Type B pancreatic cell (in vitro differentiated cells): ENCODE measurements at regions not wholly inside any gene's neighbourhood (a gene's known extent, or its start where the extent isn't known, plus 50 kb on each side); places are given as distances from the start of the nearest gene placed in this dataset.

Experiments used
- DNase-seq: peaks from one replicate; pipeline ENCODE4 v3.0.0; 2021; ENCODE audit warnings: mixed read lengths; ENCODE audit not compliant: unreplicated experiment; ENCODE audit errors: extremely low spot score
- H3K27ac Mint-ChIP-seq: 2 replicates; pipeline ENCODE4 v1.8.0; 2021; ENCODE audit warnings: mild to moderate bottlenecking, mixed read lengths
- H3K27me3 Mint-ChIP-seq: 2 replicates; pipeline ENCODE4 v1.8.0; 2021; ENCODE audit warnings: mixed read lengths
- H3K36me3 Mint-ChIP-seq: 2 replicates; pipeline ENCODE4 v1.8.0; 2021; ENCODE audit warnings: mixed read lengths
- H3K4me1 Mint-ChIP-seq: one replicate; pipeline ENCODE4 v1.8.0; 2021; ENCODE audit warnings: mixed read lengths; ENCODE audit not compliant: unreplicated experiment
- H3K4me3 Mint-ChIP-seq: 2 replicates; pipeline ENCODE4 v1.8.0; 2021; ENCODE audit warnings: mild to moderate bottlenecking, mixed read lengths
- H3K9me3 Mint-ChIP-seq: 2 replicates; pipeline ENCODE4 v1.8.0; 2021; ENCODE audit warnings: mixed read lengths
- CTCF ChIP-seq: fragments of 200-600 bp; sonication (generic); conservative IDR thresholded peaks from 2 replicates; pipeline ENCODE4 v1.5.0; 2021; ENCODE audit warnings: antibody characterized with exemption, mild to moderate bottlenecking

GRCh38 chr12:24743941-24744793, 204.7 kb downstream of the BCAT1 start:
- Mint-ChIP-seq H3K9me3 (no peaks in the 10 kb centered on the region), H3K27ac (no peak overlapping the region), H3K4me1 (peaks cover 9% of the 10 kb centered on the region), H3K36me3 (peaks cover 7% of the 10 kb centered on the region), H3K27me3 (peaks cover 12% of the 10 kb centered on the region), H3K4me3 (no peak overlapping the region)
- no peak for TF ChIP-seq CTCF
- DNase-seq, result no peak

GRCh38 chr12:24742378-24742777, 206.5 kb downstream of the BCAT1 start:
- H3K27ac Mint-ChIP-seq, result no peak overlapping the region
- DNase-seq, result no peak
- no peak for TF ChIP-seq CTCF
- H3K36me3 Mint-ChIP-seq, result peaks cover 7% of the 10 kb centered on the region
- H3K9me3 Mint-ChIP-seq, result no peaks in the 10 kb centered on the region
- peaks cover 8% of the 10 kb centered on the region for H3K4me1 Mint-ChIP-seq
- peaks cover 12% of the 10 kb centered on the region for H3K27me3 Mint-ChIP-seq
- no peak overlapping the region for H3K4me3 Mint-ChIP-seq

GRCh38 chr12:24741216-24741615, 207.7 kb downstream of the BCAT1 start:
- Mint-ChIP-seq H3K27me3 (peaks cover 13% of the 10 kb centered on the region), H3K36me3 (peaks cover 7% of the 10 kb centered on the region), H3K4me3 (no peak overlapping the region), H3K27ac (no peak overlapping the region), H3K4me1 (peaks cover 3% of the 10 kb centered on the region), H3K9me3 (no peaks in the 10 kb centered on the region)
- TF ChIP-seq CTCF, result no peak
- no peak for DNase-seq

GRCh38 chr12:24739106-24739779, 209.7 kb downstream of the BCAT1 start:
- no peak for DNase-seq
- H3K27me3 Mint-ChIP-seq, result peaks cover 20% of the 10 kb centered on the region
- peaks cover 3% of the 10 kb centered on the region for H3K4me1 Mint-ChIP-seq
- no peak for TF ChIP-seq CTCF
- H3K9me3 Mint-ChIP-seq, result no peaks in the 10 kb centered on the region
- peaks cover 3% of the 10 kb centered on the region for H3K36me3 Mint-ChIP-seq
- no peak overlapping the region for H3K27ac Mint-ChIP-seq
- H3K4me3 Mint-ChIP-seq, result no peak overlapping the region

- no peak for DNase-seq
- Mint-ChIP-seq H3K4me3 (no peak overlapping the region), H3K4me1 (peaks cover 3% of the 10 kb centered on the region), H3K27me3 (peaks cover 16% of the 10 kb centered on the region), H3K9me3 (no peaks in the 10 kb centered on the region), H3K27ac (no peak overlapping the region), H3K36me3 (no peaks in the 10 kb centered on the region)
- no peak for TF ChIP-seq CTCF
Measured at GRCh38 chr12:24738441-24738840, 210.5 kb downstream of the BCAT1 start.
